Natural killer cell (primary cell): ENCODE measurements at regions not wholly inside any gene's neighbourhood (a gene's known extent, or its start where the extent isn't known, plus 50 kb on each side); places are given as distances from the start of the nearest gene placed in this dataset.

Experiments used
- ATAC-seq, 3 donors: fragments of 150-1000 bp in 2 of 3; fragments of 200-7000 bp in 1 of 3; cut with Tn5 transposase; 1 replicate in 1 of 3; 2 replicates in 2 of 3; pipeline ENCODE4 v1.10.0; 2021; ENCODE audit warnings: mild to moderate bottlenecking in 2 of 3, moderate library complexity in 2 of 3
- DNase-seq, 2 donors: peaks; one replicate each; pipeline versions ENCODE4 v3.0.0 to v3.0.0-alpha.2; 2013 to 2021; ENCODE audit warnings: mixed read lengths in 1 of 2
- H3K27ac ChIP-seq: one replicate; pipeline ENCODE4 v1.5.1; 2013; ENCODE audit warnings: mild to moderate bottlenecking, low read length
- H3K27me3 ChIP-seq: one replicate; pipeline ENCODE4 v1.6.1; 2013; ENCODE audit warnings: low read length; ENCODE audit not compliant: control insufficient read depth, insufficient read depth
- H3K36me3 ChIP-seq: one replicate; pipeline ENCODE4 v1.6.1; 2013; ENCODE audit warnings: low read length; ENCODE audit not compliant: control insufficient read depth, insufficient read depth
- H3K4me1 ChIP-seq: one replicate; pipeline ENCODE4 v1.6.1; 2013; ENCODE audit warnings: low read length; ENCODE audit not compliant: control insufficient read depth, insufficient read depth
- H3K4me3 ChIP-seq: one replicate; pipeline ENCODE4 v1.5.1; 2013; ENCODE audit warnings: low read length
- H3K9me3 ChIP-seq: one replicate; pipeline ENCODE4 v1.6.1; 2013; ENCODE audit warnings: low read length; ENCODE audit not compliant: control insufficient read depth, insufficient read depth
- H3K27ac Mint-ChIP-seq, 2 donors: one replicate each; pipeline ENCODE4 v1.8.0; 2022; ENCODE audit warnings: mild to moderate bottlenecking in 2 of 2, mixed read lengths in 2 of 2, moderate library complexity in 1 of 2
- H3K27me3 Mint-ChIP-seq, 2 donors: one replicate each; pipeline ENCODE4 v1.8.0; 2022; ENCODE audit warnings: low read depth in 2 of 2, mixed read lengths in 2 of 2
- H3K36me3 Mint-ChIP-seq: one replicate; pipeline ENCODE4 v1.8.0; 2022; ENCODE audit warnings: mixed read lengths
- H3K4me1 Mint-ChIP-seq, 2 donors: one replicate each; pipeline ENCODE4 v1.8.0; 2022; ENCODE audit warnings: mixed read lengths in 2 of 2
- H3K4me3 Mint-ChIP-seq: one replicate; pipeline ENCODE4 v1.8.0; 2022; ENCODE audit warnings: mild to moderate bottlenecking, moderate library complexity, mixed read lengths
- H3K9me3 Mint-ChIP-seq, 2 donors: one replicate each; pipeline ENCODE4 v1.8.0; 2022; ENCODE audit warnings: mixed read lengths in 2 of 2
- WGBS: methylation state at CpG from one replicate; pipeline ENCODE4 v1.1.7; 2013; ENCODE audit warnings: missing lambda C conversion rate; ENCODE audit not compliant: insufficient coverage; 5-methylcytosine and 5-hydroxymethylcytosine counted together
- intact Hi-C: fragments of 100-400 bp; cut with micrococcal nuclease; formaldehyde crosslinking; loops from one replicate; pipeline ENCODE4 v1.14.2; 2022
- TF ChIP-seq, protein P1 (sequence below): fragments of 200-600 bp; IDR thresholded peaks from one replicate; pipeline ENCODE4 v1.8.0; 2022; ENCODE audit warnings: antibody characterized with exemption

GRCh38 chr3:187612656-187613055, 57.5 kb downstream of the SST start:
- Mint-ChIP-seq H3K9me3 (no peaks in the 10 kb centered on the region), H3K4me3 (no peak overlapping the region), H3K27ac (no peak overlapping the region), H3K36me3 (no peaks in the 10 kb centered on the region), H3K27me3 (peaks cover 17 to 31% of the 10 kb centered on the region in 2 donors), H3K4me1 (peaks cover 8 to 13% of the 10 kb centered on the region in 2 donors)
- WGBS, result 77% methylated on average over 1 of the region's 1 CpG
- Histone ChIP-seq H3K4me1 (no peaks in the 10 kb centered on the region), H3K9me3 (no peaks in the 10 kb centered on the region), H3K4me3 (no peak overlapping the region), H3K27ac (no peak overlapping the region), H3K36me3 (no peaks in the 10 kb centered on the region), H3K27me3 (no peaks in the 10 kb centered on the region)
- TF ChIP-seq, protein P1, sequence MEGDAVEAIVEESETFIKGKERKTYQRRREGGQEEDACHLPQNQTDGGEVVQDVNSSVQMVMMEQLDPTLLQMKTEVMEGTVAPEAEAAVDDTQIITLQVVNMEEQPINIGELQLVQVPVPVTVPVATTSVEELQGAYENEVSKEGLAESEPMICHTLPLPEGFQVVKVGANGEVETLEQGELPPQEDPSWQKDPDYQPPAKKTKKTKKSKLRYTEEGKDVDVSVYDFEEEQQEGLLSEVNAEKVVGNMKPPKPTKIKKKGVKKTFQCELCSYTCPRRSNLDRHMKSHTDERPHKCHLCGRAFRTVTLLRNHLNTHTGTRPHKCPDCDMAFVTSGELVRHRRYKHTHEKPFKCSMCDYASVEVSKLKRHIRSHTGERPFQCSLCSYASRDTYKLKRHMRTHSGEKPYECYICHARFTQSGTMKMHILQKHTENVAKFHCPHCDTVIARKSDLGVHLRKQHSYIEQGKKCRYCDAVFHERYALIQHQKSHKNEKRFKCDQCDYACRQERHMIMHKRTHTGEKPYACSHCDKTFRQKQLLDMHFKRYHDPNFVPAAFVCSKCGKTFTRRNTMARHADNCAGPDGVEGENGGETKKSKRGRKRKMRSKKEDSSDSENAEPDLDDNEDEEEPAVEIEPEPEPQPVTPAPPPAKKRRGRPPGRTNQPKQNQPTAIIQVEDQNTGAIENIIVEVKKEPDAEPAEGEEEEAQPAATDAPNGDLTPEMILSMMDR, result no peak
- DNase-seq, result no peak
- intact Hi-C loops, result no loop called here
- no peak for ATAC-seq

DNA sequence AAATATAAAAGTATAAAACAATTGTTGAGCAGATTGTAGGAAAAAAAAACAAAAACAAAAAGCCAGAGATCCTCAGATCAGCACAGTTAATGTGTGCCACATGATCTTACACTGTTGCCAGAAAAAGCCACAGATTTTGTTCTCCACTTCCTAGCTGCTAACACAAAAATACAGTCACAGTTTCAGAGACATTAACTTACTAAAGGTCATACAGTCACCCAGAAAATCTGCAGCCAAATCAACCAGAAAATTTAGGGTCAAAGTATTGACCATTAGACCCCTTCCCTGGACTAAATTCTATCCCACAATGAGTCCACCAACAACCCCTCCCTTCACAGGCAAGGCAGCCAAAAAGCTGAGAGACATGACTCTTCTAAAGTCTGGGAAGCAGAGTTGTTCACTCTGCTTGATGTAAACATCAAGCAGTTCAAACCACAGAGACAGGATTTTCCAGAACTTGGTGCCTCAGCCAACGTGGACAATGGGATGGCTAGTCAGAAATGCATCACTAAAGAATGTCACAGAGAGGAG, 59.1 kb downstream of the SST start:
- Mint-ChIP-seq H3K36me3 (no peaks in the 10 kb centered on the region), H3K4me3 (no peak overlapping the region), H3K4me1 (peaks cover 8 to 10% of the 10 kb centered on the region in 2 donors), H3K9me3 (no peaks in the 10 kb centered on the region), H3K27me3 (peaks cover 29 to 47% of the 10 kb centered on the region in 2 donors), H3K27ac (no peak overlapping the region)
- DNase-seq, result no peak
- no peaks in the 10 kb centered on the region for H3K36me3 ChIP-seq
- no peaks in the 10 kb centered on the region for H3K27me3 ChIP-seq
- TF ChIP-seq, protein P1, result no peak
- intact Hi-C loops, result no loop called here
- 19% methylated on average over 1 of the region's 1 CpG for WGBS
- H3K9me3 ChIP-seq, result no peaks in the 10 kb centered on the region
- H3K27ac ChIP-seq, result no peak overlapping the region
- no peak overlapping the region for H3K4me3 ChIP-seq
- no peaks in the 10 kb centered on the region for H3K4me1 ChIP-seq
- no peak for ATAC-seq

GRCh38 chr3:187594272-187594671, 75.9 kb downstream of the SST start:
- 29% methylated on average over 2 of the region's 2 CpGs for WGBS
- no peaks in the 10 kb centered on the region for H3K27me3 ChIP-seq
- Mint-ChIP-seq H3K27me3 (peaks cover 33 to 77% of the 10 kb centered on the region in 2 donors), H3K4me1 (no peaks in the 10 kb centered on the region), H3K4me3 (no peak overlapping the region), H3K9me3 (no peaks in the 10 kb centered on the region), H3K36me3 (no peaks in the 10 kb centered on the region), H3K27ac (no peak overlapping the region)
- H3K9me3 ChIP-seq, result no peaks in the 10 kb centered on the region
- intact Hi-C loops, result no loop called here
- H3K4me1 ChIP-seq, result no peaks in the 10 kb centered on the region
- H3K27ac ChIP-seq, result no peak overlapping the region
- H3K4me3 ChIP-seq, result no peak overlapping the region
- no peak for ATAC-seq
- no peak for DNase-seq
- TF ChIP-seq, protein P1, result no peak
- no peaks in the 10 kb centered on the region for H3K36me3 ChIP-seq

DNA sequence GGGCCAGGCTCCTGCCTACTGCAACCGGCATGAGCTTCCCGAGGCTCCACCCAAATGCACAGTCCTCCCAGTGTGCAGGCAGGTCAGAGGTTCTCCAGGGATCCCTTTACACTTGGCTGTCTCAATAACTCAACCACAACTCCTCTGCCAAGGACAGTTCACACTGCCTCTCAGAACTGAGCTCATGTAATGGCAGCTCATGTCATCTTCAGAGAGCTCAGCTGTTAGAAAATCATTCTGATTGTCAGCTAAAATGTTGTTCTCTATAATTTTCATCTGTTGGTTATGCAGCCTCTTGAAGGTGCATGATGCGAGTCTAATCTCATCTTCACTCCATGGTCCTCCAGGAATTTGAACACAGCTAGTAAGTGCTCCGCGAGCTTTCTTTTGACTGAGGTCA, 76.7 kb downstream of the SST start:
- Mint-ChIP-seq H3K27ac (no peak overlapping the region), H3K27me3 (peaks cover 33 to 73% of the 10 kb centered on the region in 2 donors), H3K4me1 (no peaks in the 10 kb centered on the region), H3K9me3 (no peaks in the 10 kb centered on the region), H3K4me3 (no peak overlapping the region), H3K36me3 (no peaks in the 10 kb centered on the region)
- intact Hi-C loops, result no loop called here
- Histone ChIP-seq H3K36me3 (no peaks in the 10 kb centered on the region), H3K27me3 (no peaks in the 10 kb centered on the region), H3K9me3 (no peaks in the 10 kb centered on the region), H3K4me1 (no peaks in the 10 kb centered on the region), H3K27ac (no peak overlapping the region), H3K4me3 (no peak overlapping the region)
- ATAC-seq, result no peak
- no peak for DNase-seq
- TF ChIP-seq, protein P1, result no peak
- WGBS, result 85% methylated on average over 5 of the region's 5 CpGs
